ENCODE measurements at regions not wholly inside any gene's neighbourhood (a gene's known extent, or its start where the extent isn't known, plus 50 kb on each side); places are given as distances from the start of the nearest gene placed in this dataset.

- H3K36me3 Mint-ChIP-seq (ENCODE audit: insufficient read depth, unreplicated experiment) = no peaks in the 10 kb centered on the region
- CTCF ChIA-PET = no interaction called here
Measured at GRCh38 chr7:86453454-86453853, 190.3 kb upstream of the GRM3 start.

GRCh38 chr7:86448856-86449255 lies 194.9 kb upstream of the GRM3 start:
- no peaks in the 10 kb centered on the region for H3K4me1 ChIP-seq
- no peaks in the 10 kb centered on the region for H3K36me3 ChIP-seq (ENCODE audit: control insufficient read depth, insufficient read depth, low read length)
- Mint-ChIP-seq H3K4me1 (ENCODE audit: low read depth, unreplicated experiment) (no peaks in the 10 kb centered on the region), H3K27ac (ENCODE audit: unreplicated experiment) (no peak overlapping the region), H3K4me3 (ENCODE audit: unreplicated experiment) (no peak overlapping the region), H3K27me3 (ENCODE audit: insufficient read depth, unreplicated experiment) (peaks cover 7% of the 10 kb centered on the region), H3K9me3 (ENCODE audit: unreplicated experiment) (no peaks in the 10 kb centered on the region), H3K36me3 (ENCODE audit: insufficient read depth, unreplicated experiment) (no peaks in the 10 kb centered on the region)
- ChIA-PET POLR2A (no interaction called here), CTCF (no interaction called here)
- BruUV-seq (replicated peaks) = no TSS peak
- H3K4me3 ChIP-seq (ENCODE audit: low read depth, low read length) = no peak overlapping the region
- intact Hi-C loops (cut with micrococcal nuclease; ENCODE audit: unreplicated experiment) = no loop called here
- no peaks in the 10 kb centered on the region for H3K9me3 ChIP-seq
- TF ChIP-seq CTCF (IDR thresholded peaks at IDR 0.05; ENCODE audit: insufficient read depth in 1 of 2, low read depth in 1 of 2, low read length in 1 of 2, severe bottlenecking in 1 of 2, unreplicated experiment in 1 of 2) = no peak
- no peak for DNase-seq
- no peaks in the 10 kb centered on the region for H3K27me3 ChIP-seq (replicated peaks; ENCODE audit: control insufficient read depth, insufficient read depth, low read length)

More at GRCh38 chr7:86453454-86453853, 190.3 kb upstream of the GRM3 start:
- H3K27me3 Mint-ChIP-seq (ENCODE audit: insufficient read depth, unreplicated experiment) = peaks cover 3% of the 10 kb centered on the region
- no peaks in the 10 kb centered on the region for H3K9me3 Mint-ChIP-seq (ENCODE audit: unreplicated experiment)
- no peak for DNase-seq
- no peaks in the 10 kb centered on the region for H3K27me3 ChIP-seq (replicated peaks; ENCODE audit: control insufficient read depth, insufficient read depth, low read length)
- TF ChIP-seq CTCF (IDR thresholded peaks at IDR 0.05; ENCODE audit: insufficient read depth in 1 of 2, low read depth in 1 of 2, low read length in 1 of 2, severe bottlenecking in 1 of 2, unreplicated experiment in 1 of 2) = no peak
- POLR2A ChIA-PET = no interaction called here
- no TSS peak for BruUV-seq (replicated peaks)
- H3K36me3 ChIP-seq (ENCODE audit: control insufficient read depth, insufficient read depth, low read length) = no peaks in the 10 kb centered on the region
- no peak overlapping the region for H3K27ac Mint-ChIP-seq (ENCODE audit: unreplicated experiment)
- intact Hi-C loops (cut with micrococcal nuclease; ENCODE audit: unreplicated experiment) = no loop called here
- no peaks in the 10 kb centered on the region for H3K9me3 ChIP-seq
- H3K4me3 ChIP-seq (ENCODE audit: low read depth, low read length) = no peak overlapping the region
- no peaks in the 10 kb centered on the region for H3K4me1 ChIP-seq
- H3K4me3 Mint-ChIP-seq (ENCODE audit: unreplicated experiment) = no peak overlapping the region
- no peaks in the 10 kb centered on the region for H3K4me1 Mint-ChIP-seq (ENCODE audit: low read depth, unreplicated experiment)

- BruUV-seq (replicated peaks) = no TSS peak
- intact Hi-C loops (cut with micrococcal nuclease; ENCODE audit: unreplicated experiment) = no loop called here
- no peak overlapping the region for H3K27ac Mint-ChIP-seq (ENCODE audit: unreplicated experiment)
- TF ChIP-seq CTCF (IDR thresholded peaks at IDR 0.05; ENCODE audit: insufficient read depth in 1 of 2, low read depth in 1 of 2, low read length in 1 of 2, severe bottlenecking in 1 of 2, unreplicated experiment in 1 of 2) = no peak
- no peaks in the 10 kb centered on the region for H3K4me1 Mint-ChIP-seq (ENCODE audit: low read depth, unreplicated experiment)
- Histone ChIP-seq H3K9me3 (no peaks in the 10 kb centered on the region), H3K4me3 (ENCODE audit: low read depth, low read length) (no peak overlapping the region), H3K36me3 (ENCODE audit: control insufficient read depth, insufficient read depth, low read length) (no peaks in the 10 kb centered on the region), H3K4me1 (no peaks in the 10 kb centered on the region), H3K27me3 (replicated peaks; ENCODE audit: control insufficient read depth, insufficient read depth, low read length) (no peaks in the 10 kb centered on the region)
- no peaks in the 10 kb centered on the region for H3K9me3 Mint-ChIP-seq (ENCODE audit: unreplicated experiment)
- H3K36me3 Mint-ChIP-seq (ENCODE audit: insufficient read depth, unreplicated experiment) = no peaks in the 10 kb centered on the region
- H3K27me3 Mint-ChIP-seq (ENCODE audit: insufficient read depth, unreplicated experiment) = peaks cover 4% of the 10 kb centered on the region
- no peak overlapping the region for H3K4me3 Mint-ChIP-seq (ENCODE audit: unreplicated experiment)
- POLR2A ChIA-PET = no interaction called here
- DNase-seq = no peak
- CTCF ChIA-PET = interaction anchor here (0.7 kb wide), 1 partner anchor 174 kb away, joined by 3 read pairs; no protein-coding TSS in a partner anchor
Measured at GRCh38 chr7:86445285-86445684, 198.4 kb upstream of the GRM3 start.

Measured in Caco-2 (cell line).